Neural cell (in vitro differentiated cells): ENCODE measurements at regions not wholly inside any gene's neighbourhood (a gene's known extent, or its start where the extent isn't known, plus 50 kb on each side); places are given as distances from the start of the nearest gene placed in this dataset.

Experiments
- H2AFZ ChIP-seq: fragments of 200-600, 300-800 bp; sonication (generic), shearing (Covaris generic); 2 replicates; pipeline ENCODE4 v1.6.0; 2014; ENCODE audit warnings: low read depth, mild to moderate bottlenecking, antibody characterized with exemption, low read length, moderate library complexity
- H3F3A ChIP-seq: fragments of 200-600 bp; shearing (Covaris generic); 2 replicates; pipeline ENCODE4 v1.6.1; 2016; ENCODE audit warnings: mild to moderate bottlenecking, moderate library complexity, mixed read lengths, antibody characterized with exemption, low read length; ENCODE audit not compliant: insufficient read depth, poor library complexity, severe bottlenecking
- H3K27ac ChIP-seq: fragments of 200-600, 300-800 bp; sonication (generic), shearing (Covaris generic); 2 replicates; pipeline ENCODE4 v1.5.1; 2014; ENCODE audit warnings: mild to moderate bottlenecking, low read length, moderate library complexity
- H3K27me3 ChIP-seq: fragments of 300-800, 200-600 bp; sonication (generic), shearing (Covaris generic); 2 replicates; pipeline ENCODE4 v1.6.0; 2014; ENCODE audit warnings: mild to moderate bottlenecking, low read depth, low read length, moderate library complexity; ENCODE audit not compliant: insufficient read depth
- H3K36me3 ChIP-seq: fragments of 300-800, 200-600 bp; sonication (generic), shearing (Covaris generic); 2 replicates; pipeline ENCODE4 v1.5.1; 2014; ENCODE audit warnings: mild to moderate bottlenecking, antibody characterized with exemption, low read length, moderate library complexity; ENCODE audit not compliant: insufficient read depth
- H3K4me2 ChIP-seq: fragments of 300-800, 200-600 bp; sonication (generic), shearing (Covaris generic); 2 replicates; pipeline ENCODE4 v1.6.0; 2014; ENCODE audit warnings: mild to moderate bottlenecking, low read length
- H3K4me3 ChIP-seq: fragments of 300-800, 200-600 bp; sonication (generic), shearing (Covaris generic); 2 replicates; pipeline ENCODE4 v1.5.1; 2014; ENCODE audit warnings: mild to moderate bottlenecking, low read length, moderate library complexity
- H3K79me2 ChIP-seq: fragments of 200-600 bp; shearing (Covaris generic); replicated peaks from 2 replicates; pipeline ENCODE4 v1.6.0; 2014; ENCODE audit warnings: mild to moderate bottlenecking, low read length, moderate library complexity; ENCODE audit not compliant: insufficient read depth
- H3K9ac ChIP-seq: fragments of 300-800, 200-600 bp; sonication (generic), shearing (Covaris generic); 2 replicates; pipeline ENCODE4 v1.6.1; 2016; ENCODE audit warnings: mild to moderate bottlenecking, low read length, mixed read lengths
- H3K9me2 ChIP-seq: fragments of 200-600 bp; shearing (Covaris generic); 2 replicates; pipeline ENCODE4 v1.6.1; 2016; ENCODE audit warnings: mild to moderate bottlenecking, low read length, mixed read lengths; ENCODE audit not compliant: insufficient read depth
- H3K9me3 ChIP-seq: fragments of 200-600, 300-800 bp; sonication (generic), shearing (Covaris generic); 2 replicates; pipeline ENCODE4 v1.6.1; 2016; ENCODE audit warnings: mild to moderate bottlenecking, mixed run types, low read length, moderate library complexity, mixed read lengths
- H4K20me1 ChIP-seq: fragments of 200-600 bp; shearing (Covaris generic); 2 replicates; pipeline ENCODE4 v1.6.1; 2016; ENCODE audit warnings: mild to moderate bottlenecking, mixed run types; ENCODE audit not compliant: insufficient read depth
- EP300 ChIP-seq: fragments of 450-650 bp; conservative IDR thresholded peaks from 2 replicates; pipeline ENCODE4 v1.6.1; 2014; ENCODE audit warnings: antibody characterized with exemption, mild to moderate bottlenecking, moderate library complexity; ENCODE audit not compliant: poor library complexity, severe bottlenecking
- EZH2 ChIP-seq: fragments of 200-600, 300-800 bp; shearing (Covaris generic), sonication (generic); IDR thresholded peaks from 2 replicates; pipeline ENCODE4 v1.6.1; 2014; ENCODE audit warnings: antibody characterized with exemption, low read length, borderline replicate concordance, mild to moderate bottlenecking; ENCODE audit not compliant: insufficient read depth, poor library complexity, severe bottlenecking
- MXI1 ChIP-seq: fragments of 450-650 bp; conservative IDR thresholded peaks from 2 replicates; pipeline ENCODE4 v1.6.1; 2014; ENCODE audit warnings: antibody characterized with exemption, mild to moderate bottlenecking; ENCODE audit not compliant: poor library complexity, severe bottlenecking
- POLR2AphosphoS5 ChIP-seq: IDR thresholded peaks from 2 replicates; pipeline ENCODE4 v1.6.1; 2012
- RAD21 ChIP-seq: fragments of 450-650 bp; conservative IDR thresholded peaks from 2 replicates; pipeline ENCODE4 v1.6.1; 2014; ENCODE audit warnings: antibody characterized with exemption, mild to moderate bottlenecking, moderate library complexity
- REST ChIP-seq: IDR thresholded peaks from 2 replicates; pipeline ENCODE4 v1.6.1; 2012; ENCODE audit warnings: borderline replicate concordance
- SMC3 ChIP-seq: fragments of 450-650 bp; conservative IDR thresholded peaks from 2 replicates; pipeline ENCODE4 v1.6.1; 2014; ENCODE audit warnings: antibody characterized with exemption, mild to moderate bottlenecking, moderate library complexity; ENCODE audit not compliant: poor library complexity
- TAF1 ChIP-seq: IDR thresholded peaks from 2 replicates; pipeline ENCODE4 v1.6.1; 2012; ENCODE audit warnings: low read depth
- TF ChIP-seq, protein P1 (sequence below): fragments of 450-650 bp; IDR thresholded peaks from 2 replicates; pipeline ENCODE4 v1.5.1; 2014; ENCODE audit warnings: antibody characterized with exemption, mild to moderate bottlenecking, moderate library complexity; ENCODE audit not compliant: poor library complexity, severe bottlenecking

- Histone ChIP-seq H3K27ac (no peak overlapping the region), H3K79me2 (no peaks in the 10 kb centered on the region)
These were observed 1037.9 kb upstream of the DDX18 start for GRCh38 chr2:116776556-116776955.

DNA sequence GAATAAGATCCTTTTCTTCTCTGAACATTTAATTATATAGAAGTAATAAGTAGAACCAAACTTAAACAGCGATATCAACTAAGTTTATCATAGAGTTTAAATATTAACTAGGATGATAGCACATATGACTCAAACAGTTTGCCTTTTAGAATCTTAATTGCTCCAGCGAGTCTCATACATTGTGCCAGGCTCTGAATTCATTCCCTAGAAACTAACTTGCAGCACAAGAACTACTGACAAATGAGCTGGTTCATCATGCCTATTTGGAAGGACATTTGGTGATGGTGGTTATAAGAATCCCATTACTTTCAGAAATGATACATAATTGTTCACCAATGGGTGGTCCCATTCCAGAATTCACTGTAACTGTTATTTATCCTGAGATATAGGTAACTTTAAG lies 1026.6 kb upstream of the DDX18 start:
- H3F3A ChIP-seq = no peaks in the 10 kb centered on the region
- H3K4me2 ChIP-seq = no peak overlapping the region
- no peaks in the 10 kb centered on the region for H3K27me3 ChIP-seq
- H3K9me2 ChIP-seq = no peaks in the 10 kb centered on the region
- no peaks in the 10 kb centered on the region for H4K20me1 ChIP-seq
- H3K36me3 ChIP-seq = no peaks in the 10 kb centered on the region
- no peak overlapping the region for H2AFZ ChIP-seq
- H3K9ac ChIP-seq = no peak overlapping the region
- H3K9me3 ChIP-seq = no peaks in the 10 kb centered on the region
- no peaks in the 10 kb centered on the region for H3K79me2 ChIP-seq
- no peak overlapping the region for H3K4me3 ChIP-seq
- TF ChIP-seq MXI1 (no peak), EP300 (no peak), REST (no peak)
- no peak overlapping the region for H3K27ac ChIP-seq

More at GRCh38 chr2:116776556-116776955, 1037.9 kb upstream of the DDX18 start:
- Histone ChIP-seq H3K9ac (no peak overlapping the region), H3K4me3 (no peak overlapping the region), H3K27me3 (no peaks in the 10 kb centered on the region), H3K4me2 (no peak overlapping the region), H3K9me3 (no peaks in the 10 kb centered on the region), H3F3A (no peaks in the 10 kb centered on the region), H4K20me1 (no peaks in the 10 kb centered on the region), H2AFZ (no peak overlapping the region), H3K9me2 (no peaks in the 10 kb centered on the region), H3K36me3 (no peaks in the 10 kb centered on the region)
- TF ChIP-seq SMC3 = no peak
- TF ChIP-seq REST = no peak
- TF ChIP-seq POLR2AphosphoS5 = no peak
- no peak for TF ChIP-seq TAF1
- TF ChIP-seq EZH2 = no peak
- no peak for TF ChIP-seq EP300
- TF ChIP-seq RAD21 = no peak
- TF ChIP-seq, protein P1, sequence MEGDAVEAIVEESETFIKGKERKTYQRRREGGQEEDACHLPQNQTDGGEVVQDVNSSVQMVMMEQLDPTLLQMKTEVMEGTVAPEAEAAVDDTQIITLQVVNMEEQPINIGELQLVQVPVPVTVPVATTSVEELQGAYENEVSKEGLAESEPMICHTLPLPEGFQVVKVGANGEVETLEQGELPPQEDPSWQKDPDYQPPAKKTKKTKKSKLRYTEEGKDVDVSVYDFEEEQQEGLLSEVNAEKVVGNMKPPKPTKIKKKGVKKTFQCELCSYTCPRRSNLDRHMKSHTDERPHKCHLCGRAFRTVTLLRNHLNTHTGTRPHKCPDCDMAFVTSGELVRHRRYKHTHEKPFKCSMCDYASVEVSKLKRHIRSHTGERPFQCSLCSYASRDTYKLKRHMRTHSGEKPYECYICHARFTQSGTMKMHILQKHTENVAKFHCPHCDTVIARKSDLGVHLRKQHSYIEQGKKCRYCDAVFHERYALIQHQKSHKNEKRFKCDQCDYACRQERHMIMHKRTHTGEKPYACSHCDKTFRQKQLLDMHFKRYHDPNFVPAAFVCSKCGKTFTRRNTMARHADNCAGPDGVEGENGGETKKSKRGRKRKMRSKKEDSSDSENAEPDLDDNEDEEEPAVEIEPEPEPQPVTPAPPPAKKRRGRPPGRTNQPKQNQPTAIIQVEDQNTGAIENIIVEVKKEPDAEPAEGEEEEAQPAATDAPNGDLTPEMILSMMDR = no peak
- TF ChIP-seq MXI1 = no peak
